H9 (cell line): ENCODE measurements at regions not wholly inside any gene's neighbourhood (a gene's known extent, or its start where the extent isn't known, plus 50 kb on each side); places are given as distances from the start of the nearest gene placed in this dataset.

ENCODE experiments used
- DNase-seq: peaks from one replicate; pipeline ENCODE4 v3.0.0-alpha.2; 2017
- H2AFZ ChIP-seq: one replicate; pipeline ENCODE4 v1.6.1; 2013; ENCODE audit warnings: mild to moderate bottlenecking, low read length, control low read depth, moderate library complexity
- H2AK5ac ChIP-seq: 2 replicates; pipeline ENCODE4 v1.6.1; 2013; ENCODE audit warnings: low read length, control low read depth, mixed read lengths; ENCODE audit not compliant: insufficient read length
- H2BK120ac ChIP-seq: one replicate; pipeline ENCODE4 v1.6.1; 2013; ENCODE audit warnings: low read depth, mild to moderate bottlenecking, low read length, control low read depth, inconsistent platforms; ENCODE audit not compliant: poor library complexity, severe bottlenecking
- H2BK12ac ChIP-seq: 2 replicates; pipeline ENCODE4 v1.6.1; 2013; ENCODE audit warnings: low read length, control low read depth, mixed read lengths, low read depth; ENCODE audit not compliant: insufficient read length
- H2BK15ac ChIP-seq: 2 replicates; pipeline ENCODE4 v1.6.1; 2013; ENCODE audit warnings: low read depth, low read length, control low read depth
- H2BK20ac ChIP-seq: one replicate; pipeline ENCODE4 v1.6.1; 2013; ENCODE audit warnings: low read depth, mild to moderate bottlenecking, low read length, control low read depth, inconsistent platforms; ENCODE audit not compliant: poor library complexity, severe bottlenecking
- H2BK5ac ChIP-seq: 2 replicates; pipeline ENCODE4 v1.6.1; 2013; ENCODE audit warnings: low read length, control low read depth, mixed read lengths; ENCODE audit not compliant: insufficient read length
- H3K14ac ChIP-seq: 2 replicates; pipeline ENCODE4 v1.6.1; 2013; ENCODE audit warnings: low read length, control low read depth; ENCODE audit not compliant: insufficient read depth
- H3K18ac ChIP-seq: 2 replicates; pipeline ENCODE4 v1.6.1; 2013; ENCODE audit warnings: low read depth, mild to moderate bottlenecking, mixed read lengths, low read length, control low read depth; ENCODE audit not compliant: insufficient read length
- H3K23ac ChIP-seq: 2 replicates; pipeline ENCODE4 v1.6.1; 2013; ENCODE audit warnings: low read length, control low read depth, mixed read lengths, low read depth; ENCODE audit not compliant: insufficient read length
- H3K23me2 ChIP-seq: 2 replicates; pipeline ENCODE4 v1.6.1; 2013; ENCODE audit warnings: low read depth, mild to moderate bottlenecking, mixed read lengths, low read length, control low read depth; ENCODE audit not compliant: insufficient read length, poor library complexity, severe bottlenecking
- H3K27ac ChIP-seq: 2 replicates; pipeline ENCODE4 v1.5.1; 2013; ENCODE audit warnings: low read length, control low read depth, mixed read lengths, low read depth; ENCODE audit not compliant: insufficient read length
- H3K27me3 ChIP-seq: 2 replicates; pipeline ENCODE4 v1.6.1; 2013; ENCODE audit warnings: low read length, control low read depth, inconsistent platforms; ENCODE audit not compliant: insufficient read depth
- H3K4ac ChIP-seq: 2 replicates; pipeline ENCODE4 v1.6.1; 2013; ENCODE audit warnings: low read depth, mild to moderate bottlenecking, control low read depth, inconsistent platforms, low read length, moderate library complexity
- H3K4me1 ChIP-seq: 2 replicates; pipeline ENCODE4 v1.6.1; 2013; ENCODE audit warnings: low read length, control low read depth, inconsistent platforms; ENCODE audit not compliant: insufficient read depth
- H3K4me2 ChIP-seq: 2 replicates; pipeline ENCODE4 v1.6.1; 2013; ENCODE audit warnings: low read length, control low read depth, mixed read lengths; ENCODE audit not compliant: insufficient read length, insufficient read depth
- H3K56ac ChIP-seq: 2 replicates; pipeline ENCODE4 v1.6.1; 2013; ENCODE audit warnings: low read depth, mild to moderate bottlenecking, mixed read lengths, low read length, control low read depth; ENCODE audit not compliant: insufficient read length
- H3K79me1 ChIP-seq: 2 replicates; pipeline ENCODE4 v1.6.1; 2013; ENCODE audit warnings: low read depth, mild to moderate bottlenecking, moderate library complexity, low read length, control low read depth, inconsistent platforms; ENCODE audit not compliant: insufficient read depth, poor library complexity, severe bottlenecking
- H3K79me2 ChIP-seq: 2 replicates; pipeline ENCODE4 v1.6.1; 2013; ENCODE audit warnings: low read length, control low read depth, inconsistent platforms; ENCODE audit not compliant: insufficient read depth
- H3K9ac ChIP-seq: 2 replicates; pipeline ENCODE4 v1.6.1; 2013; ENCODE audit warnings: low read length, control low read depth, mixed read lengths; ENCODE audit not compliant: insufficient read length; ENCODE audit errors: extremely low read depth
- H3K9me3 ChIP-seq: one replicate; pipeline ENCODE4 v1.6.1; 2013; ENCODE audit warnings: low read depth, low read length, inconsistent platforms; ENCODE audit not compliant: control insufficient read depth
- H3T11ph ChIP-seq: one replicate; pipeline ENCODE4 v1.6.1; 2013; ENCODE audit warnings: mild to moderate bottlenecking, low read length, control low read depth, inconsistent platforms
- H4K20me1 ChIP-seq: one replicate; pipeline ENCODE4 v1.6.1; 2013; ENCODE audit not compliant: control insufficient read depth, insufficient read length, insufficient read depth
- H4K5ac ChIP-seq: 2 replicates; pipeline ENCODE4 v1.6.1; 2013; ENCODE audit warnings: low read depth, mild to moderate bottlenecking, mixed read lengths, low read length, control low read depth; ENCODE audit not compliant: insufficient read length
- H4K8ac ChIP-seq: replicated peaks from 2 replicates; pipeline ENCODE4 v1.6.1; 2013; ENCODE audit warnings: low read length, control low read depth, mixed read lengths, low read depth; ENCODE audit not compliant: insufficient read length
- H4K91ac ChIP-seq: 2 replicates; pipeline ENCODE4 v1.6.1; 2013; ENCODE audit warnings: low read depth, mild to moderate bottlenecking, moderate library complexity, mixed read lengths, low read length, control low read depth; ENCODE audit not compliant: insufficient read length
- H3K27ac Mint-ChIP-seq, 3 experiments: 2 replicates in 2 of 3; 3 replicates in 1 of 3; pipeline ENCODE4 v1.8.0; 2020 to 2021; ENCODE audit warnings: mixed read lengths in 3 of 3, mild to moderate bottlenecking in 1 of 3, moderate library complexity in 1 of 3
- H3K27me3 Mint-ChIP-seq: 2 replicates; pipeline ENCODE4 v1.8.0; 2021; ENCODE audit warnings: low read depth, mild to moderate bottlenecking, moderate library complexity, mixed read lengths
- H3K36me3 Mint-ChIP-seq, 3 experiments: 2 replicates in 2 of 3; 3 replicates in 1 of 3; pipeline ENCODE4 v1.8.0; 2020 to 2021; ENCODE audit warnings: low read depth in 3 of 3, mixed read lengths in 3 of 3; ENCODE audit not compliant: insufficient read depth in 1 of 3
- H3K4me1 Mint-ChIP-seq, 2 experiments: 2 replicates each; pipeline ENCODE4 v1.8.0; 2020; ENCODE audit warnings: mixed read lengths in 2 of 2
- H3K4me3 Mint-ChIP-seq, 2 experiments: 2 replicates in 1 of 2; 3 replicates in 1 of 2; pipeline ENCODE4 v1.8.0; 2020 to 2021; ENCODE audit warnings: mild to moderate bottlenecking in 2 of 2, mixed read lengths in 2 of 2, moderate library complexity in 1 of 2
- H3K9me3 Mint-ChIP-seq, 2 experiments: 2 replicates in 1 of 2; 3 replicates in 1 of 2; pipeline ENCODE4 v1.8.0; 2020; ENCODE audit warnings: mild to moderate bottlenecking in 2 of 2, mixed read lengths in 2 of 2, moderate library complexity in 1 of 2
- CTCF ChIP-seq: fragments of 200-600 bp; sonication (generic); conservative IDR thresholded peaks from 3 replicates; pipeline ENCODE4 v1.8.0; 2021; ENCODE audit warnings: antibody characterized with exemption, mild to moderate bottlenecking
- WGBS: extraction: QIAGEN DNeasy Blood & Tissue Kit; methylation state at CpG from one replicate; pipeline ENCODE4 v1.1.7; 2013; ENCODE audit warnings: missing lambda C conversion rate, low lambda C conversion rate, mixed read lengths; ENCODE audit not compliant: insufficient read length; ENCODE audit errors: extremely low coverage; 5-methylcytosine and 5-hydroxymethylcytosine counted together

GRCh38 chr3:83235180-83235814 is 1473.9 kb upstream of the GBE1 start:
- H3K18ac ChIP-seq: no peak overlapping the region
- no peak overlapping the region for H4K91ac ChIP-seq
- H4K8ac ChIP-seq: no peak overlapping the region
- H3K4me1 ChIP-seq: no peaks in the 10 kb centered on the region
- H2AFZ ChIP-seq: no peak overlapping the region
- H4K5ac ChIP-seq: no peak overlapping the region
- Mint-ChIP-seq H3K4me3 (no peak overlapping the region), H3K27me3 (no peaks in the 10 kb centered on the region), H3K27ac (no peak overlapping the region), H3K4me1 (no peaks in the 10 kb centered on the region; a peak in 1 of 4 replicates), H3K9me3 (0 out of 5 replicates have a peak, but pooled peaks cover 0 to 1% of the 10 kb centered on the region in 2 experiments), H3K36me3 (no peaks in the 10 kb centered on the region)
- H2BK15ac ChIP-seq: no peak overlapping the region
- no peak for TF ChIP-seq CTCF
- no peak overlapping the region for H2BK120ac ChIP-seq
- H4K20me1 ChIP-seq: no peaks in the 10 kb centered on the region
- no peak overlapping the region for H3K4me2 ChIP-seq
- H3K9me3 ChIP-seq: no peaks in the 10 kb centered on the region
- H2BK12ac ChIP-seq: no peak overlapping the region
- H3T11ph ChIP-seq: no peak overlapping the region
- DNase-seq: no peak
- H3K9ac ChIP-seq: no peak overlapping the region
- WGBS: no CpG with 5 or more reads among the region's 4 CpGs
- H3K23ac ChIP-seq: no peak overlapping the region
- no peak overlapping the region for H2BK20ac ChIP-seq
- H2BK5ac ChIP-seq: no peak overlapping the region
- H3K23me2 ChIP-seq: no peaks in the 10 kb centered on the region
- no peaks in the 10 kb centered on the region for H3K79me1 ChIP-seq
- H3K4ac ChIP-seq: no peak overlapping the region
- H2AK5ac ChIP-seq: no peak overlapping the region
- H3K56ac ChIP-seq: no peak overlapping the region
- no peaks in the 10 kb centered on the region for H3K27me3 ChIP-seq
- H3K79me2 ChIP-seq: no peaks in the 10 kb centered on the region
- H3K27ac ChIP-seq: no peak overlapping the region
- no peak overlapping the region for H3K14ac ChIP-seq
